HG03354 (cell line): ENCODE measurements at regions not wholly inside any gene's neighbourhood (a gene's known extent, or its start where the extent isn't known, plus 50 kb on each side); places are given as distances from the start of the nearest gene placed in this dataset.

Experiments
- ATAC-seq: cut with Tn5 transposase; IDR thresholded peaks from one replicate; pipeline ENCODE4 v1.9.1; 2021; ENCODE audit warnings: mild to moderate bottlenecking; ENCODE audit not compliant: unreplicated experiment, poor library complexity, severe bottlenecking

GRCh38 chr7:80082213-80082612 is 52.4 kb upstream of the GNAI1 start:
- ATAC-seq: no peak

GRCh38 chr7:80078886-80079285 is 55.7 kb upstream of the GNAI1 start:
- ATAC-seq: no peak

GRCh38 chr7:80078159-80078731 is 56.4 kb upstream of the GNAI1 start:
- peak; percentile 48 for ATAC-seq

GRCh38 chr7:80070391-80070790 is 64.2 kb upstream of the GNAI1 start:
- ATAC-seq: no peak

GRCh38 chr7:80066639-80067038 is 68.0 kb upstream of the GNAI1 start:
- no peak for ATAC-seq

GRCh38 chr7:80063834-80064233 is 70.8 kb upstream of the GNAI1 start:
- no peak for ATAC-seq

GRCh38 chr7:80060218-80060806 is 74.3 kb upstream of the GNAI1 start:
- ATAC-seq: no peak

GRCh38 chr7:80057488-80057887 is 77.1 kb upstream of the GNAI1 start:
- ATAC-seq: peak; percentile 66

- no peak for ATAC-seq
Measured at GRCh38 chr7:80054356-80054755, 80.3 kb upstream of the GNAI1 start.

GRCh38 chr7:80053124-80053523 is 81.5 kb upstream of the GNAI1 start:
- no peak for ATAC-seq

- no peak for ATAC-seq
Measured at GRCh38 chr7:80047856-80048459, 86.7 kb upstream of the GNAI1 start.

GRCh38 chr7:80047032-80047431 is 87.6 kb upstream of the GNAI1 start:
- no peak for ATAC-seq

GRCh38 chr7:80044796-80045195 is 89.8 kb upstream of the GNAI1 start:
- ATAC-seq: no peak

- no peak for ATAC-seq
Measured at GRCh38 chr7:80040752-80041151, 93.9 kb upstream of the GNAI1 start.

- no peak for ATAC-seq
Measured at GRCh38 chr7:80040335-80040734, 94.3 kb upstream of the GNAI1 start.

- no peak for ATAC-seq
Measured at GRCh38 chr7:80039251-80039884, 95.3 kb upstream of the GNAI1 start.

- no peak for ATAC-seq
Measured at GRCh38 chr7:80037689-80038088, 96.9 kb upstream of the GNAI1 start.

- no peak for ATAC-seq
Measured at GRCh38 chr7:80036107-80036506, 98.5 kb upstream of the GNAI1 start.

- ATAC-seq: no peak
Measured at GRCh38 chr7:80028717-80029116, 105.9 kb upstream of the GNAI1 start.

- ATAC-seq: no peak
Measured at GRCh38 chr7:80027611-80028173, 106.9 kb upstream of the GNAI1 start.

- no peak for ATAC-seq
Measured at GRCh38 chr7:80026766-80027165, 107.9 kb upstream of the GNAI1 start.
